Psoas muscle (tissue), 7 donors: ENCODE measurements at regions not wholly inside any gene's neighbourhood (a gene's known extent, or its start where the extent isn't known, plus 50 kb on each side); places are given as distances from the start of the nearest gene placed in this dataset.

ENCODE experiments used
- ATAC-seq, 4 donors: fragments of 200-7000 bp; cut with Tn5 transposase; one replicate each; pipeline ENCODE4 v1.9.1; 2020; ENCODE audit warnings: moderate library complexity in 3 of 4, mild to moderate bottlenecking in 2 of 4
- DNase-seq, 2 donors: peaks; one replicate each; pipeline ENCODE4 v3.0.0-alpha.2; 2020
- H3K27ac ChIP-seq: fragments of 200-600 bp; one replicate; pipeline ENCODE4 v1.8.0; 2022
- H3K27me3 ChIP-seq, 3 donors: fragments of 200-600 bp in 1 of 3; one replicate each; pipeline versions ENCODE4 v1.6.1 to v1.8.0; 2013 to 2022; ENCODE audit warnings: low read length in 2 of 3, mild to moderate bottlenecking in 2 of 3, moderate library complexity in 1 of 3; ENCODE audit not compliant: insufficient read depth in 3 of 3
- H3K36me3 ChIP-seq, 2 donors: fragments of 200-600 bp in 1 of 2; one replicate each; pipeline versions ENCODE4 v1.6.1 to v1.8.0; 2013 to 2022; ENCODE audit warnings: low read depth in 1 of 2, mild to moderate bottlenecking in 1 of 2, moderate library complexity in 1 of 2; ENCODE audit not compliant: insufficient read depth in 1 of 2
- H3K4me1 ChIP-seq: fragments of 200-600 bp; one replicate; pipeline ENCODE4 v1.8.0; 2022
- H3K4me3 ChIP-seq: fragments of 200-600 bp; one replicate; pipeline ENCODE4 v1.8.0; 2022; ENCODE audit warnings: mild to moderate bottlenecking
- H3K9me3 ChIP-seq: fragments of 200-600 bp; one replicate; pipeline ENCODE4 v1.8.0; 2022
- CTCF ChIP-seq: fragments of 200-600 bp; IDR thresholded peaks from one replicate; pipeline ENCODE4 v1.8.0; 2022; ENCODE audit warnings: antibody characterized with exemption
- WGBS, 3 donors: extraction: QIAGEN DNeasy Blood & Tissue Kit; methylation state at CpG; one replicate each; pipeline versions ENCODE4 v1.1.6 to v1.1.7; 2013; 5-methylcytosine and 5-hydroxymethylcytosine counted together
- intact Hi-C, 2 donors: fragments of 100-400 bp; cut with DNase I; formaldehyde crosslinking; loops; one replicate each; pipeline versions ENCODE4 v1.11.0 to v1.14.2; 2022
- donor health status: healthy with polysubstance abuse.
- donor health status: DM: no; HTN: no; CAD: no; lungs with moderate emphysema.
- donor health status: Bipolar disorder and iron deficiency.
- donor health status: healthy.
- donor health status: DM: yes; HTN: yes; CAD: no.
- donor health status: DM: no; HTN: no; CAD: no.
- donor health status: DM: yes; HTN: yes; CAD: no.

GRCh38 chr5:17879276-17879675 is 245.0 kb downstream of the TAF11L14 start:
- Histone ChIP-seq H3K27ac (no peak overlapping the region), H3K9me3 (no peaks in the 10 kb centered on the region), H3K27me3 (no peaks in the 10 kb centered on the region), H3K36me3 (no peaks in the 10 kb centered on the region), H3K4me1 (no peaks in the 10 kb centered on the region), H3K4me3 (no peak overlapping the region)
- no peak for TF ChIP-seq CTCF
- ATAC-seq (no peak), DNase-seq (no peak)
- intact Hi-C loops = no loop called here
- 92 to 93% (median 92%) methylated on average over 2 of the region's 2 CpGs for WGBS, 3 donors

DNA sequence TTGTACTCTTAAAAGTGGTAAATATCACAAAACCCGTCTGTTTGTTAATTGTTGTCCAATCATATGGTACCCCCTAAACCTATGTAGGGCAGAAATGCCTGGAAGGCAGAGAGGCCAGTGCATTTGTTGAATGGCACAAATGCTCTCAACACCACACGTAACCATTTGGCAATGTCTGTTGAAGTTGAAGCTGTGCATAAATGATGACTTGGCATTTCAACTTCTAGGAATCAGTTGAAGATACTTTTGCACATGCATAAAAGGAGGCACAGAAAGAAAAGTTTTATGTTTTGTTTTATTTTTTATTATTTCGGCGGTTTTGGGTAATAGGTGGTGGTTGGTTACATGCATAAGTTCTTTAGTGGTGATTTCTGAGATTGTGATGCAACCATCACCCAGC is 246.6 kb downstream of the TAF11L14 start:
- no peaks in the 10 kb centered on the region for H3K27me3 ChIP-seq
- 76 to 79% (median 77%) methylated on average over 4 of the region's 4 CpGs for WGBS, 3 donors
- no peaks in the 10 kb centered on the region for H3K4me1 ChIP-seq
- intact Hi-C loops = no loop called here
- H3K27ac ChIP-seq = no peak overlapping the region
- H3K9me3 ChIP-seq = no peaks in the 10 kb centered on the region
- no peak for TF ChIP-seq CTCF
- H3K36me3 ChIP-seq = no peaks in the 10 kb centered on the region
- H3K4me3 ChIP-seq = no peak overlapping the region
- ATAC-seq (no peak), DNase-seq (no peak)

- WGBS, 3 donors = 67 to 81% (median 74%) methylated on average over 6 of the region's 6 CpGs
- H3K4me1 ChIP-seq = no peaks in the 10 kb centered on the region
- no peak for TF ChIP-seq CTCF
- H3K9me3 ChIP-seq = no peaks in the 10 kb centered on the region
- no peak for DNase-seq
- no peaks in the 10 kb centered on the region for H3K36me3 ChIP-seq
- no peaks in the 10 kb centered on the region for H3K27me3 ChIP-seq
- no peak overlapping the region for H3K4me3 ChIP-seq
- ATAC-seq = no peak
- intact Hi-C loops = no loop called here
- no peak overlapping the region for H3K27ac ChIP-seq
Observed at GRCh38 chr5:17882760-17883488, 248.7 kb downstream of the TAF11L14 start.

GRCh38 chr5:17888155-17888554 is 253.9 kb downstream of the TAF11L14 start:
- Histone ChIP-seq H3K9me3 (no peaks in the 10 kb centered on the region), H3K4me1 (no peaks in the 10 kb centered on the region), H3K27me3 (no peaks in the 10 kb centered on the region), H3K36me3 (no peaks in the 10 kb centered on the region), H3K4me3 (no peak overlapping the region), H3K27ac (no peak overlapping the region)
- intact Hi-C loops = no loop called here
- no peak for ATAC-seq
- no peak for DNase-seq
- no peak for TF ChIP-seq CTCF

GRCh38 chr5:17890501-17890900 is 256.2 kb downstream of the TAF11L14 start:
- no peaks in the 10 kb centered on the region for H3K27me3 ChIP-seq
- no peak overlapping the region for H3K27ac ChIP-seq
- no peak overlapping the region for H3K4me3 ChIP-seq
- 77 to 83% (median 77%) methylated on average over 3 of the region's 3 CpGs for WGBS, 3 donors
- H3K4me1 ChIP-seq = no peaks in the 10 kb centered on the region
- H3K36me3 ChIP-seq = no peaks in the 10 kb centered on the region
- no peak for ATAC-seq
- intact Hi-C loops = no loop called here
- no peak for TF ChIP-seq CTCF
- DNase-seq = no peak
- H3K9me3 ChIP-seq = no peaks in the 10 kb centered on the region
